Globus pallidus (tissue), 1 donor: ENCODE measurements at regions not wholly inside any gene's neighbourhood (a gene's known extent, or its start where the extent isn't known, plus 50 kb on each side); places are given as distances from the start of the nearest gene placed in this dataset.

ENCODE experiments used
- DNase-seq: peaks from one replicate; pipeline ENCODE4 v3.0.0-alpha.2; 2015; ENCODE audit warnings: low spot score

- DNase-seq: no peak
These were observed 166.5 kb upstream of the RGMB start for GRCh38 chr5:98606961-98607360.

DNA sequence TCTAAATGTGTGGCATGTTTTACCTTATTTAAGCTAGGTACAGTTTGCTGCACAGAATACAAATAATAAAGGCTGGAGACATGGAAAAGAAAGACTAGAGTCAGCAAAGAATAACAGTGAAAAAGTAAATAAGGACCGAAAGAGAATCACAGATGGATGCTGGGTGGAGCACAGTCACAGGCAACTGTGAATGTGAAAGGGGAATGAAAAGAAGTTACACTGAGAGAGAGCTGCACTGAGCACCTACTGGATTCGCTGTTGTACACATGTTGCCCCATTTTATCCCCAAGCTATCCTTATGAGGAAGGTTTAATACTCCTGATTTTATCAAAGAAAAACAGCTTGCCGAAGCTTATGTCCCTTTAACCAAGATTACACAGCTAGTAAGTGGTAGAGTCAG is 165.4 kb upstream of the RGMB start:
- no peak for DNase-seq

- no peak for DNase-seq
These were observed 159.1 kb upstream of the RGMB start for GRCh38 chr5:98614341-98614740.

DNA sequence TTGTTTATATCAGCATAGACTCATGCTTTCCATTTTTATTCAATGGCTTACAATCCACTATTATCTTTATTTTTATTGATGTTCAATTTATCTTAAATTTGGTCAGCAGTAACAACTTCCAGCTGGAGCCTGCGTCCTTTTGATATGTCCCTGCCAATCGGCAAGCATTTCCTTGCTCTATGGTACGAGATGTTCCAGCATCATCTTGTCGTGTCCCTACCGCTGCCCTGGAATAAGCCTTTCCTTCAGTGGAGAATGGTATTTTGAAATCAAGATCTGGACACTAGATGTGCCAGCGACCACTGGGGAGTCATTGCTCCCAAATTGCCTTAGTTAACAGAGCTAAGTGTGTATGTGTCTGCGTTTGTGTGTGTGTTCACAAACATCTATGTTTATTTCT is 151.6 kb upstream of the RGMB start:
- DNase-seq: no peak

DNA sequence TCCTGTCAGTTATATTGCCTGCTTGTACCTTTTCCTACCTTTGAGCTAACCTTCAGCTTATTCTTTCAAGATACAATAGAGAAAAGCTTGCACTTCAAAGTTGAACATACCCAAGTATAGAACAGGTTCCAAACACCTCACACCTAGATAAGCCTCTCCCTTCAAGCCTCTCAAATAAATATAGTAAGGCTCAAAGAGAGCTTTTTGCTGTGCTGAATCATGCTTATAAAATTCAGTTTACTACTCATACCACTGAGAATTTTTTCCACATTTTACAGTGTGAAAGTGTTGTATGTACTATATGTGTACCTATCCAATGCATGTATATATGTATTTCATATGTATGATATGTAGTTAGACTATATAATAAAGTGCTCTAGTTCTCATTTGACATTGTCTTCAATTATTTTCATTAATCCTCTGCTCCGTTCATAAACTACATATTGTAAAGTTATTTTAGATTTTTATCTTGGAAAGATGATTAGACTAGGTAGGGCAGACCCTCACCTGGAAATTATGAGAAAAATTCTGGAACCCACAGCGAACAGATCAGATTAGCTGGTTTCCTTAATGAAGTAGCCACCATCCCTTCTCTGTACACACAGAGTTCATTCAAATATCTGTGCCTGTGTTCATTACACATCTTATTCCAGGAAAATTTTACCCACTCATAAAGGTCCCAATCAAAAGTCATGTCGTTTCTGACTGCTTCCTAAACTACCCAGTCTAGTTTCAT is 149.2 kb upstream of the RGMB start:
- DNase-seq: no peak

DNA sequence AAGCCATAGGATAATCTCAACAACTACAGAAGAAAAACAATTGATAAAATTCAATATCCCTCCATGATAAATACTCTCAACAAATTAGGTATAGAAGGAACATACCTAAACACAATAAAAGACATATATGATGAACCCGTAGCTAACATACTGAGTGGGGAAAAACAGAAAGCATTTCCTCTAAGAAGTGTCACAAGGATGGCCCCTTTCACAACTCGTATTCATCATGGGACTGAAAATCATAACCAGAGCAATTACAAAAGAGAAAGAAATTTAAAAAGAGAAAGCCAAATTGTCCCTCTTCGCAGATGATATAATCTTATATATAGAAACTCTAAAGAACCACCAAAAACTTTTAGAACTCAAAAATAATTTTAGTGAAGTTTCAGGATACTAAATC is 146.3 kb upstream of the RGMB start:
- DNase-seq: no peak

- DNase-seq: no peak
These were observed 142.8 kb upstream of the RGMB start for GRCh38 chr5:98630621-98631020.

- DNase-seq: no peak
These were observed 142.0 kb upstream of the RGMB start for GRCh38 chr5:98631311-98632054.

DNA sequence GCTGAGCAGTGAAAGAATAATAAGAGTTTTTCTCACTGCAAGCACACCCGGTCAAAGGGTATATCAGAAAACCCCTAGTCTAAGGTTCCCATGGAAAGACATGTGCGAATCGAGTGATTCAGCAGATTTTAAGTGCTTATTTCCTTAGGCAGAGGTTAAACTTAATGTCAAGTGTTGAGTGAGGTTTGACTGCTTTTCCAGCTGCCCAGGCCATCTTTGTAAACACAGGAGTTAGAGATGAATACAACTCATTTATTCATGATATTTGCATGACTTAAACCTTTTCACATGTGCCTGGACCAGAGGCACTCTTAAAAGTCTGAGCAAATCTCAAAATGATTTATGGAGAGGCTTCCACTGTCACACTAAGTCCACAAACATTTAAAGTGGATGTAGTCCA is 137.8 kb upstream of the RGMB start:
- DNase-seq: no peak

GRCh38 chr5:98637116-98637515 is 136.3 kb upstream of the RGMB start:
- DNase-seq: no peak

GRCh38 chr5:98637557-98637956 is 135.9 kb upstream of the RGMB start:
- no peak for DNase-seq

DNA sequence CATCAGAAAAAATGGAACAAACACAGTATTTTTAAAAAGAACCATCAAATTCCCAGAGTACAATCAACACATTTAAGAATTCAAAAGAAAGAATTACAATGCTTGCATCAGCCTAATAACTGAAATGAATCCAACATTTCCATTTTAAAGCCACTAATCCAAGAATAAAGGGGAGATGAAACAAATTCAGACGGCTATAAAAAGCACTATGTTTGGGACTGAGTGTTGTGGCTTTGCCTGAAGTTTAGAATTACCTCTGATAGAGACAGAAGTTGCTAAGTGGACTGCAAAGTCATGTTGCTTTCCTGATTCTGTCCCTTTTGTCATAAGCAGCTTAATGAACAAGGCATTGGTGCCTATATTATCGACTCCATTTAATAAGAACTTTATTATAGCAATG is 135.4 kb upstream of the RGMB start:
- DNase-seq: no peak

DNA sequence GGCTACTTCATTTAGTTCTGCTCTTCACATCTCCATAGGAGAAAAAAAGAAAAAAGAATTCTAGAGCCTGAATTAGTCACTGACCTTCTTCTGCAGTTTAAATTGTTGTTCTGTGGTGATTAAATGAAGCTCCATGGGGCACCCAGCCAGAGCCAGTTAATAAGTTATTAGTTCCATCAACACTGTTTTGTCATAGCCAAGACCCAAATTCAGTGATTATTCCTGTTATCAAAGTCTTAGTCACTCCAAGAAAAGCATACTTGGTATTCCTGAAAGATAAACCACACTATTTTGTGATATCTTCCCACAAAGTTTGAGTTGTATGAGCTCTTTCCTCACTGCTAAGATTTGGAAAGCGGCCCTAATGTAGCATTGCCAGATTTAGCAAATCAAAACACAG is 134.8 kb upstream of the RGMB start:
- DNase-seq: no peak

DNA sequence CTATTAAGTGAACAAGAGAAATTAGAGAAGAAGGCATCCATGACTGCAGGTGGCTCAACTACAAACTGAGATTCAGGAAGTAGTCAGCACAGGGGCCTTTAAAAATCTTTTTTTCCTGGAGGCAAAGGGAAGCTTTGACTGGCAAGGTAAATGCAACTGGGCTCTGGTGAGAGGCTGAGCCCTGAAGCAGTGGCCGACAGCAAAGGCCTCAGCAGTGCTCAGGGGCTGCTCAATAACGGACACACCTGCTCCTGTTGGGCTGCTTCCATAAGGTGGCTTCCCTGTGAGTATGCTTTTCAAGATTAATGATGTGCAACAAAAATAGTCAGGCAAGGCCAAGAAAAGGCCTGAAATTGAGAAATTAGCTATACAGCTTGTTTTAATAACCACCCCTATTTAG is 134.2 kb upstream of the RGMB start:
- DNase-seq: no peak

DNA sequence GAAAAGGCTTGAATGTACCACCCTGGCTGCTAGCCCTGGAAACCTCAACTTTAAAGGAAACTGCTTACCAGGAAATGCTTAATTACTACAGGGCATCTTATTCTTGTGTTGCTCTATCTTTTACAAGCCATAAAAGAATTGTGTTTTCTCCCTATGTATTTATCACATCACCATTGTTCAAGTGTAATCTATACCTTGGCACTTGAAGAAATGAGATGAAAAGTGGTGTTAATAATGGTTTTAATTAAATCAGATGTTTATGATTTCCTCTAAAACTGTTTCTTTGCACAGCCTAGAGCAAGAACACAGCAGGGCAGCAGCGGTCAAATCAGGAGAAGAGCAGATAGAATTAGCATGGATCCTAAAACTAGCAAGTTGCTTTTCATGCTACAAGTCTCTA is 131.8 kb upstream of the RGMB start:
- no peak for DNase-seq

- no peak for DNase-seq
These were observed 129.9 kb upstream of the RGMB start for GRCh38 chr5:98643569-98643968.

- DNase-seq: no peak
These were observed 121.7 kb upstream of the RGMB start for GRCh38 chr5:98651715-98652114.

GRCh38 chr5:98656125-98656795 is 117.2 kb upstream of the RGMB start:
- no peak for DNase-seq

- DNase-seq: no peak
These were observed 116.7 kb upstream of the RGMB start for GRCh38 chr5:98656796-98657195.

DNA sequence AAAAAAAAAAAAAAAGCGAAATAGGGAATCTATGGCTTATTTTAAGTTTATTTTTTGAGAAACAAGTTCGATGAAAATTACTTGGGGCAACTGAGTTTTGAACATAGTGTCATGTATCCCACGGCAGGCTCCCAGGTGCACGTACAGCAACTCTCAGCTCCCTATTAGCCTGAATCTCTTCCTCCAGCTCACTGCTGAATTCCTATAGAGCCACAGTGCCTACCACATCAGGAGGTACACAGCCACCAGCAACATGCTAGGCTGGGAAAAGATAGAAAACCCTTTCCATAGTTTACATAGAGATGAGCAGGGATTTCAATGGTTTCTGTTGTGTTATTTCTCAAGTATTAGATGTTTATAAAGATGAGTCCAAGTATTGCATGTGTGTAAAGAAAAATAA is 115.9 kb upstream of the RGMB start:
- DNase-seq: no peak

DNA sequence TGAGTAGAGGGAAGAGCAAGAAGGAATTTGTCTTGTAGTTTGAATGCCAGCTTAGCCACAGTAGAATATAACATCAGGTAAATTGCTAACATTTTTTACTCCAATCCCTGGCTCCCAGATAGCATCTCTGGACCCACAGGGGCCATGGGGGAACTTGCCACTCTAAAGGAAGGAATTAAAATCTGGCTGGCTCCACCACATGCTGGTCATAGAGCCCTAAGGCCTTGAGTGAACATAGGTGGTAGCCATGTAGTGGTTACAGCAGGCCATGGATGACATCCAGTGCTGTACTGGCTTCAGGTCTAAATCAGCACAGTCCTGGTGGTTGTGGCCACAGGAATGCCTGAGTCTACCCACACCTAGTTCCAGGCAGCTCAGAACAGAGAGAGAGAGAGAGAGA is 109.9 kb upstream of the RGMB start:
- DNase-seq: no peak

- DNase-seq: no peak
These were observed 108.7 kb upstream of the RGMB start for GRCh38 chr5:98664736-98665135.

DNA sequence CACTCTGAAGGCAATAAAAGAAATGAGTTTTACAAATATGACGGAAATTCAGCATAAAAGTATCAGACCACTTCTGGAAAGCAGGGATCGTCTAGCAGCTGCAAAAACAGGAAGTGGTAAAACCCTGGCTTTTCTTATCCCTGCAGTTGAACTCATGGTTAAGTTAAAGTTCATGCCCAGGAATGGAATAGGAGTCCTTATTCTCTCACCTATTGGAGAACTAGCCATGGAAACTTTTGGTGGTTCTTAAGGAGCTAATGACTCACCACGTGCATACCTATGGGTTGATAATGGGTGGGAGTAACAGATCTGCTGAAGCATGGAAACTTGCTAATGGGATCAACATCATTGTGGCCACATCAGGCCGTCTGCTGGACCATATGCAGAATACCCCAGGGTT is 93.5 kb upstream of the RGMB start:
- no peak for DNase-seq
